ENCODE measurements at regions not wholly inside any gene's neighbourhood (a gene's known extent, or its start where the extent isn't known, plus 50 kb on each side); places are given as distances from the start of the nearest gene placed in this dataset.

DNA sequence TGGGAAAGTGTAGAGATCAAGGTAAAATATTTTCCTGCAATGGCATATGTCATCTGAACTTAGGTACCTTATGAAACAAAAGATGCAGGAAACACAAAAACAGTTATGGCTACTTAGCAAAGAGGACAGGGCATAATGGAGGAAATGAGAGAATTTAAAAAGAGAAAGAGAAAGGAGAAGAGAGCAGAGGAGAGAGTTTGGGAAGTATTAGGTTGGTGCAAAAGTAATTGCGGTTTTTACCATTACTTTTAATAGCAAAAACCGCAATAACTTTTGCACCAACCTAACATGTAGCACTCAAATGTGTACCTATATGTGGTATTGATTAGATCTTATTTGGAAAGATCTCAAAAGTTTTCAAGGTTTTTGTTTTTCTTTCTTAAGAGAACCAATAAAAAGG is 160.1 kb upstream of the ACTBL2 start:
- Histone ChIP-seq H3K14ac (ENCODE audit: insufficient read length) (no peak overlapping the region), H4K91ac (replicated peaks; ENCODE audit: insufficient read length, low read length) (no peak overlapping the region), H3K79me1 (ENCODE audit: low read depth, low read length) (no peaks in the 10 kb centered on the region), H3K4me1 (replicated peaks in 1 of 4; ENCODE audit: control insufficient read depth in 3 of 4, insufficient read depth in 4 of 4, low read length in 3 of 4) (peaks cover 0 to 5% (median 0%) of the 10 kb centered on the region in 4 experiments; a peak in 2 of 7 replicates), H3K4me3 (ENCODE audit: extremely low read depth in 1 of 4, insufficient read depth in 2 of 4, low read depth in 3 of 4, low read length in 4 of 4) (no peak overlapping the region), H3K56ac (replicated peaks; ENCODE audit: insufficient read length, low read depth, low read length) (no peak overlapping the region), H3K4me2 (ENCODE audit: insufficient read depth in 1 of 2, low read depth in 2 of 2, low read length in 2 of 2) (no peak overlapping the region), H3K4ac (replicated peaks; ENCODE audit: insufficient read length, low read depth, low read length) (no peak overlapping the region), H2BK12ac (ENCODE audit: low read depth, low read length) (no peak overlapping the region), H4K8ac (ENCODE audit: extremely low read depth, insufficient read depth, low read length) (no peak overlapping the region), H2AFZ (ENCODE audit: low read length) (no peak overlapping the region), H2BK5ac (ENCODE audit: low read depth, low read length) (no peak overlapping the region), H3K27me3 (replicated peaks in 1 of 4; ENCODE audit: control insufficient read depth in 3 of 4, extremely low read depth in 1 of 4, insufficient read depth in 3 of 4, low read length in 3 of 4) (no peaks in the 10 kb centered on the region), H3K18ac (ENCODE audit: extremely low read depth, low read length) (no peak overlapping the region), H2BK15ac (ENCODE audit: low read length) (no peak overlapping the region), H3K27ac (ENCODE audit: low read depth, low read length) (no peak overlapping the region), H3K9ac (replicated peaks in 1 of 4; ENCODE audit: extremely low read depth in 1 of 4, low read depth in 3 of 4, low read length in 3 of 4) (no peak overlapping the region), H4K5ac (ENCODE audit: insufficient read length, low read depth, low read length) (no peak overlapping the region), H3K79me2 (ENCODE audit: control insufficient read depth in 1 of 2, insufficient read depth in 2 of 2, low read length in 2 of 2) (no peaks in the 10 kb centered on the region), H3K36me3 (ENCODE audit: control insufficient read depth in 2 of 4, insufficient read depth in 4 of 4, low read length in 3 of 4) (no peaks in the 10 kb centered on the region), H3K23ac (ENCODE audit: insufficient read length) (no peak overlapping the region), H2BK120ac (replicated peaks; ENCODE audit: low read depth, low read length) (no peak overlapping the region), H4K20me1 (replicated peaks in 1 of 2; ENCODE audit: control insufficient read depth in 1 of 2, insufficient read depth in 2 of 2, low read length in 2 of 2) (no peaks in the 10 kb centered on the region), H3K9me3 (ENCODE audit: insufficient read depth in 2 of 2, low read depth in 1 of 2, low read length in 1 of 2) (no peaks in the 10 kb centered on the region), H2BK20ac (ENCODE audit: low read length) (no peak overlapping the region), H3K23me2 (ENCODE audit: low read depth, low read length) (no peaks in the 10 kb centered on the region), H2AK5ac (ENCODE audit: low read depth, low read length) (no peak overlapping the region)
- 94% methylated on average over 2 of the region's 2 CpGs; no CpG with 5 or more reads in 1 of the 2 experiments for WGBS, 2 experiments (ENCODE audit: extremely low coverage in 1 of 2, insufficient coverage in 1 of 2, insufficient read length in 1 of 2, insufficient replicate concordance in 2 of 2, low coverage in 1 of 2, low lambda C conversion rate in 2 of 2, missing lambda C conversion rate in 1 of 2)
- no peak for FAIRE-seq
- ChIA-PET CTCF (ENCODE audit: partially characterized antibody) (interaction anchor here (1.6 to 3.9 kb wide), 2 partner anchors 8 to 143 kb away, joined by 4 to 28 read pairs; no protein-coding TSS in a partner anchor), POLR2A (ENCODE audit: partially characterized antibody) (no interaction called here)
- DNase-seq (ENCODE audit: low read depth in 1 of 2, low spot score in 2 of 2), result no peak
- TF ChIP-seq, protein P1, sequence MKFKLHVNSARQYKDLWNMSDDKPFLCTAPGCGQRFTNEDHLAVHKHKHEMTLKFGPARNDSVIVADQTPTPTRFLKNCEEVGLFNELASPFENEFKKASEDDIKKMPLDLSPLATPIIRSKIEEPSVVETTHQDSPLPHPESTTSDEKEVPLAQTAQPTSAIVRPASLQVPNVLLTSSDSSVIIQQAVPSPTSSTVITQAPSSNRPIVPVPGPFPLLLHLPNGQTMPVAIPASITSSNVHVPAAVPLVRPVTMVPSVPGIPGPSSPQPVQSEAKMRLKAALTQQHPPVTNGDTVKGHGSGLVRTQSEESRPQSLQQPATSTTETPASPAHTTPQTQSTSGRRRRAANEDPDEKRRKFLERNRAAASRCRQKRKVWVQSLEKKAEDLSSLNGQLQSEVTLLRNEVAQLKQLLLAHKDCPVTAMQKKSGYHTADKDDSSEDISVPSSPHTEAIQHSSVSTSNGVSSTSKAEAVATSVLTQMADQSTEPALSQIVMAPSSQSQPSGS (IDR thresholded peaks at IDR 0.05; ENCODE audit: low read length), result no peak
- TF ChIP-seq ZNF274 (IDR thresholded peaks at IDR 0.05; ENCODE audit: borderline replicate concordance, extremely low read depth, low read length), result no peak
- TF ChIP-seq, protein P2, sequence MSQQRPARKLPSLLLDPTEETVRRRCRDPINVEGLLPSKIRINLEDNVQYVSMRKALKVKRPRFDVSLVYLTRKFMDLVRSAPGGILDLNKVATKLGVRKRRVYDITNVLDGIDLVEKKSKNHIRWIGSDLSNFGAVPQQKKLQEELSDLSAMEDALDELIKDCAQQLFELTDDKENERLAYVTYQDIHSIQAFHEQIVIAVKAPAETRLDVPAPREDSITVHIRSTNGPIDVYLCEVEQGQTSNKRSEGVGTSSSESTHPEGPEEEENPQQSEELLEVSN (IDR thresholded peaks at IDR 0.05), result no peak
- TF ChIP-seq JUN (IDR thresholded peaks at IDR 0.05; ENCODE audit: low read depth, low read length), result no peak
- no peak for TF ChIP-seq HDAC6 (IDR thresholded peaks at IDR 0.05; ENCODE audit: low read depth, low read length)
- no peak for TF ChIP-seq FOSL1 (IDR thresholded peaks at IDR 0.05; ENCODE audit: insufficient read depth, low read depth, low read length)
- no peak for TF ChIP-seq BRCA1 (IDR thresholded peaks at IDR 0.05; ENCODE audit: low read depth, low read length)
- TF ChIP-seq RNF2 (IDR thresholded peaks at IDR 0.05; ENCODE audit: borderline replicate concordance, low read depth, low read length, missing control alignments, poor library complexity, severe bottlenecking), result no peak
- TF ChIP-seq SIX5 (IDR thresholded peaks at IDR 0.05; ENCODE audit: low read depth, low read length), result no peak
- TF ChIP-seq, protein P3, sequence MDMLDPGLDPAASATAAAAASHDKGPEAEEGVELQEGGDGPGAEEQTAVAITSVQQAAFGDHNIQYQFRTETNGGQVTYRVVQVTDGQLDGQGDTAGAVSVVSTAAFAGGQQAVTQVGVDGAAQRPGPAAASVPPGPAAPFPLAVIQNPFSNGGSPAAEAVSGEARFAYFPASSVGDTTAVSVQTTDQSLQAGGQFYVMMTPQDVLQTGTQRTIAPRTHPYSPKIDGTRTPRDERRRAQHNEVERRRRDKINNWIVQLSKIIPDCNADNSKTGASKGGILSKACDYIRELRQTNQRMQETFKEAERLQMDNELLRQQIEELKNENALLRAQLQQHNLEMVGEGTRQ (IDR thresholded peaks at IDR 0.05; ENCODE audit: low read length), result no peak

Data from H1 (cell line).